GM18519 (cell line): ENCODE measurements at regions not wholly inside any gene's neighbourhood (a gene's known extent, or its start where the extent isn't known, plus 50 kb on each side); places are given as distances from the start of the nearest gene placed in this dataset.

Source experiments
- ATAC-seq: cut with Tn5 transposase; IDR thresholded peaks from one replicate; pipeline ENCODE4 v1.9.1; 2021; ENCODE audit warnings: mild to moderate bottlenecking, moderate library complexity; ENCODE audit not compliant: unreplicated experiment, low FRiP score

DNA sequence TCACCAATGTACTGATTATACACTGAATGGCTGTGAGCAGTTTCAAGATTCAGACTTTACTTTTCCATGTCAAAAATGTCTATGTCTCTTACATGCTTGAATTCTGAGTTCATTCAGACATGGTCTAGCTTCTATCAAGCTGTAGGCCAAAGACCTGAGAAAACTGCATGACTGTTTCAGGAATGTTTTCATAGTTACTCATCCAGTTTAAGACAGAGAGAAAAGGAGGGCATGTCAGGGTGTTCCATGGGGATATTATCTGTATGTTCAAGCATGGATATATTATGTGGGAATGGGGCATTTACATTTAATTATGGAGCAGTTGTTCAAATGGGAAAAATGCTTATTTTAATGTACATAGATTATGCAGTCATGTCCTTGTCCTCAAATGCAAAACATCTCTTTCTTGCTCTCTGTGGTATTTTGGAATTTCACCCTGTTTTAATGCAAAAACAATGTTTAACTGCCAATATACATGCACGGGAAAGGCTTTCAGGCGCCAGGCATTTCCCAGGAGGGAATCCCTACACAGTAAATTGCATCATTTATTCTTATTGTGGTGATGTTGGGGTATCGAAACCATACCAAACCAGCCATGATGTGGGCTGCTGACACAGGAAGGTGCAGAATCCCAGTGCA lies 429.1 kb upstream of the INTU start:
- no peak for ATAC-seq

- no peak for ATAC-seq
Observed at GRCh38 chr4:127204322-127204721, 428.4 kb upstream of the INTU start.

GRCh38 chr4:127209580-127210095 lies 423.1 kb upstream of the INTU start:
- no peak for ATAC-seq

- no peak for ATAC-seq
Observed at GRCh38 chr4:127210893-127211649, 421.7 kb upstream of the INTU start.

- no peak for ATAC-seq
Observed at GRCh38 chr4:127211650-127212560, 420.9 kb upstream of the INTU start.

GRCh38 chr4:127212701-127213100 lies 420.1 kb upstream of the INTU start:
- ATAC-seq = no peak

DNA sequence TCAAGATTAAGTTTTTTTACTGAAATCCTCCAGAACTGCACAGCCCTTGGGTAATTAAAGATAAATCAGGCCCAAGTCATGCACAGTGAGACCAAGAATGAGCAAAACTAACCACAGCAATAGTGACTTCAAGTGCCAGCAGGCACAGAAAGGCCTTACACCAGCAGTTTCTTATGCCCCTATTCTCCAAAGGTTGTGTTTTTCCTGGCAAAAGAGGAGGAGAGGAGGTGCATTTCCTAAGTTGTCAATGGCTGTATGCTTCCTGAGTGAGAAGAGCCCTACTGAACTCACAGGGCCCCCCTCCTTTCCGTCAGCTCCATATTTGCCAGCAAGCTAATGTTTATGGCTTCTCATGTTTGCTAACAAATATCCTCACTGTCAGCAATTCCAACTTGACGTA lies 418.7 kb upstream of the INTU start:
- no peak for ATAC-seq

DNA sequence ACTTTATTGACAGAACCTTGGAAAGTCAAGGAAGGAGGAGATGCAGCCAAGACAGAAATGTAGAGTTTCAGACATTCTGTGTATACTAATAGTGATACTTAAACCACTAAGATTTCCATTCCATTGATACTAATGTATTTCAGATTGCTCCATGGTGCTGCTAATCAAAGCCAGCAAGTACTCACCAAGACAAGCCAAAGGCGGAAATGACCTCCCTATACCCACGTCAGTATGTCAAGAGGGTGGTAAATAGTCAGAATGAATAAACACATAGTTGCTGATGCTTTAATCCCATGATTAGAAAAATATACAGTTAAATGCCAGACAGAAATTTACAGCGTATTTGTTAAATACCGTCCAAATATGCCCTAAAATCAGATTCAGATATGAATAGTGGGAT lies 417.8 kb upstream of the INTU start:
- no peak for ATAC-seq

- no peak for ATAC-seq
Observed at GRCh38 chr4:127217586-127218229, 415.0 kb upstream of the INTU start.

DNA sequence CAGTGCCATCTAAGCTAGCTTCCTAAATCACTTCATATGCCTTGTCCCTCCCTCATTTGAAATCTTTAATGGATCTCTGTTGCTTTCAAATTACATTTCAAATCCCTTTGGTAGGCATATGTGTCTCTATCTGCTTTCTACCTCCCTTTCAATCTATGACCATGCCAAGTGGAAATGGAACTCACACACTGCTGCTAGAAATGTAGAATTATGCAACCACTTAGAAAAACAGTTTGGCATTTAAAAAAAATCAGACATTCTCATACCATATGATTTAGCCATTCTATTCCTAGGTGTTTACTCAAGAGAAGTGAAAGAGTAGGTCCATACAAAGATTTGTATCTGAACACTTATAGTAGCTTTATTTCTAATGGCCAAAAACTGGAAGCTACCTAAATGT lies 413.5 kb upstream of the INTU start:
- no peak for ATAC-seq

GRCh38 chr4:127224556-127224955 lies 408.2 kb upstream of the INTU start:
- no peak for ATAC-seq

- ATAC-seq = no peak
Observed at GRCh38 chr4:127229855-127230608, 402.7 kb upstream of the INTU start.

DNA sequence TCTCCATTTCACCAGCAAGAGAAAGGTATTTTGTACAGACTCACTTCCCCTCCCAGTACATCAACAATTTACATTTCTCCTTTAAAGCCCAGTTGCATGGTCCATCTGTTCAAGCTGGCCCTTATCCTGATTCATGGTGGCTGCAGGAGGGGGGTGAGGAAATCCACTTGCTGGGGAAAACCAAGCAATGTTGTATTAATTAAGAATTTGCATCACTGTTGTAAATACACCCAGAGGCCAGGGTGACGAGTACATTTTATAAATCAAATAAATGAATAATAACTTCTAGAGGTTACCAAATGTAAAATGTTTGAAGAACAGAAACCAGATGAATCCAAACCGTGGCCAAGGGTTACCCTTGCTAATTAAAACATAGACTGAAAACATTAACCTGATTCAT lies 395.9 kb upstream of the INTU start:
- ATAC-seq = no peak

DNA sequence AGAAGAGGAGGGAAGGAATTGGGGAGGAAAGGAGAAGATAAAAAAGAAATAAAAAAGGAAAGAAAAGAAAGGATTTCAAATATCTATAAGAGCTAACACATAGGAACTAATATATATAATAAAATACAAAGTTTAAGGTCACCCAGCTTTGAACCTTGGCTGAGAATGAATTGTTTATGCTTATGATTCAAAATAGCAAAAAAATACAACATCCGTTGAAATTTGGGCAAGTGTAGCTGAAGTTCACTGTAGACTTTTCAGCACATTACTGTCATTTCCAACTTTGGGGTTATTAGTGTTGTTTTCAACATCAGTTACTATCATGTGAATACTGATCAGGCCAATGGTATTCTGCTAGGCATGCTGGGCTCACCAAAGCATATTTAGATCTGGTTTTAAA lies 395.2 kb upstream of the INTU start:
- no peak for ATAC-seq

DNA sequence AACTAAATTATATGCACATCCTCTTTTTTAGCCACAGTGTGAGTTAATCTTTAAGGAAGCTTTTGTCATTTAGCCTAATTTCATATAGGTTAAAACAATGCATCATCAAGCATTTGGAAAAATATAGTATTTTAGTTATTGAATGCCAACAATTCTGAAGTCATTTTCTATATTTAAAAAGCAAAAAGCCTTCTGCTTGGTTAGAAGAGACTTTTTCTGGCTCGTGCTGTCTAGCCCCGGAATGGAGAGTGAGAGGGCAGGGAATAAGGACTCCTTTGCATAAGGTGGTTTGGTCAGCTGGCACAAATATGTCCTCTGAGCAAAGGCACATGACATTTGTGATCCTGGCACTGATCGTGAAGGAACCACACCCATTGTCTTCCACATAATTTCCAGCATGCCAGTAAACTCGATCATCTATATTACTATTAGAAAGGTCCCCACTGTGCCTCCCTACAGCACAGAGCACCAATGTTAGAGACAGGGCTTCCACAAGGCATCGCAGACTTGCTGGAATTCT lies 393.7 kb upstream of the INTU start:
- ATAC-seq = no peak

DNA sequence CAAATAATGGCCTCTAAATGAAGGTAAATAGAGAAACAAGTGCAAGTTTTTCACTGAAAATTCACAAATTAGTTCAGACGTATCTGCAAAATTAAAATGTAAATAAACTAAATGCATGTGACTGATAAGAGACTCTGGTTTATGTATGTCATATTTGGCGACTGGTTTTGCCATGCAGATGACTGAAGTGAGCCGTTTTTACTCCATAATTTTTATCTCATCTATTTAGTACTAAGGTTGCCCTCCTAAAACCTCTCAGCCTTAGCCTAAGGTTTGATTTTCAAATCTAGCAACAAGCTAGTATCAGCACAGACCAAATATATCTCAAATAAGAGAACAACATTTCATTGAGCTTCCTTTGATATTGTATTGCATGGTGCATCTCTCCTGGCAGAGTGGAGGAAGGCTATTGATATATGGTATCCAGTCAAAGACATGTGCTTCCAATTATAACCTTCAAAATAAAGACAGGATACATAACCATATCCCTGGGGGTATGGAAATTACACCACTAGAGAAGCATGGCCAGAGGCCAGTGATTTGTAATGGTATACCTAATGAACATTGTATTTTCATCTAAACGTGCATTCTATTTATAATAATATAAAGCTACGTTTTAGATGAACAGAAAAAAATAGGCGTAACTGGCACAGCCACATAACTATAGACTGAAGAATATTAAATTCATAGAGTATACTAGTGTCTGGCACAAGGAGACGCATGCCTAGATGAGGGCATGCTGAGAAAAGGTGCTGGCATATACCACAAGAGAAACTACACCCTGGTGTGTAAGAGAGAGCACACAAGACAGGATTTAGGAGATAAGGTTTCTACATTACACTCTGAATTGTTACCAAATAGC lies 392.6 kb upstream of the INTU start:
- no peak for ATAC-seq

GRCh38 chr4:127240764-127241105 lies 392.0 kb upstream of the INTU start:
- no peak for ATAC-seq

GRCh38 chr4:127244515-127244914 lies 388.2 kb upstream of the INTU start:
- no peak for ATAC-seq
